IPS DF 4.7 (cell line): ENCODE measurements at regions not wholly inside any gene's neighbourhood (a gene's known extent, or its start where the extent isn't known, plus 50 kb on each side); places are given as distances from the start of the nearest gene placed in this dataset.

Experiments
- DNase-seq: peaks from one replicate; pipeline ENCODE4 v3.0.0-alpha.2; 2013; ENCODE audit warnings: low spot score; ENCODE audit errors: extremely low read depth

GRCh38 chr21:16347223-16347622 is 617.4 kb downstream of the USP25 start:
- no peak for DNase-seq

- no peak for DNase-seq
Measured at GRCh38 chr21:16353764-16354163, 624.0 kb downstream of the USP25 start.

- no peak for DNase-seq
Measured at GRCh38 chr21:16357994-16358393, 628.2 kb downstream of the USP25 start.

GRCh38 chr21:16358784-16359183 is 629.0 kb downstream of the USP25 start:
- no peak for DNase-seq

GRCh38 chr21:16363100-16363499 is 633.3 kb downstream of the USP25 start:
- DNase-seq = no peak

GRCh38 chr21:16363518-16363917 is 633.7 kb downstream of the USP25 start:
- no peak for DNase-seq

GRCh38 chr21:16366207-16366606 is 636.4 kb downstream of the USP25 start:
- DNase-seq = no peak

- DNase-seq = no peak
Measured at GRCh38 chr21:16367079-16367478, 637.3 kb downstream of the USP25 start.

GRCh38 chr21:16370186-16370585 is 640.4 kb downstream of the USP25 start:
- DNase-seq = no peak

- DNase-seq = no peak
Measured at GRCh38 chr21:16372586-16372985, 642.8 kb downstream of the USP25 start.

GRCh38 chr21:16376673-16377072 is 646.9 kb downstream of the USP25 start:
- DNase-seq = no peak

- DNase-seq = no peak
Measured at GRCh38 chr21:16377120-16377658, 647.4 kb downstream of the USP25 start.

- no peak for DNase-seq
Measured at GRCh38 chr21:16377857-16378256, 648.1 kb downstream of the USP25 start.

GRCh38 chr21:16378525-16378924 is 648.7 kb downstream of the USP25 start:
- DNase-seq = no peak

- no peak for DNase-seq
Measured at GRCh38 chr21:16388291-16388690, 658.5 kb downstream of the USP25 start.

GRCh38 chr21:16388911-16389560 is 659.3 kb downstream of the USP25 start:
- DNase-seq = no peak

GRCh38 chr21:16389643-16390042 is 659.9 kb downstream of the USP25 start:
- DNase-seq = no peak

GRCh38 chr21:16395285-16395684 is 665.5 kb downstream of the USP25 start:
- no peak for DNase-seq

- no peak for DNase-seq
Measured at GRCh38 chr21:16402752-16403151, 673.0 kb downstream of the USP25 start.

GRCh38 chr21:16404776-16405175 is 675.0 kb downstream of the USP25 start:
- DNase-seq = no peak

- DNase-seq = no peak
Measured at GRCh38 chr21:16406355-16406754, 676.6 kb downstream of the USP25 start.

- no peak for DNase-seq
Measured at GRCh38 chr21:16407403-16408240, 677.8 kb downstream of the USP25 start.

- DNase-seq = no peak
Measured at GRCh38 chr21:16408280-16408679, 678.5 kb downstream of the USP25 start.
